ENCODE measurements at regions not wholly inside any gene's neighbourhood (a gene's known extent, or its start where the extent isn't known, plus 50 kb on each side); places are given as distances from the start of the nearest gene placed in this dataset.

GRCh38 chr5:74054641-74055421 lies 428.8 kb downstream of the ARHGEF28 start:
- Histone ChIP-seq H3K27me3 (replicated peaks; ENCODE audit: control insufficient read depth, insufficient read depth, low read length, poor library complexity, severe bottlenecking) (no peaks in the 10 kb centered on the region), H3K4me3 (ENCODE audit: insufficient read depth, low read depth, low read length, poor library complexity, severe bottlenecking) (no peak overlapping the region), H3K27ac (ENCODE audit: insufficient read depth, low read length, poor library complexity, severe bottlenecking) (no peak overlapping the region), H3K36me3 (ENCODE audit: control insufficient read depth, insufficient read depth, low read length) (no peaks in the 10 kb centered on the region), H3K4me1 (ENCODE audit: control insufficient read depth, insufficient read depth, low read length, poor library complexity, severe bottlenecking) (no peaks in the 10 kb centered on the region), H3K9me3 (ENCODE audit: control insufficient read depth, low read length) (no peaks in the 10 kb centered on the region)
- DNase-seq, result no peak

GRCh38 chr5:74054139-74054538 lies 428.1 kb downstream of the ARHGEF28 start:
- H3K4me1 ChIP-seq (ENCODE audit: control insufficient read depth, insufficient read depth, low read length, poor library complexity, severe bottlenecking), result no peaks in the 10 kb centered on the region
- no peaks in the 10 kb centered on the region for H3K9me3 ChIP-seq (ENCODE audit: control insufficient read depth, low read length)
- H3K27me3 ChIP-seq (replicated peaks; ENCODE audit: control insufficient read depth, insufficient read depth, low read length, poor library complexity, severe bottlenecking), result no peaks in the 10 kb centered on the region
- H3K4me3 ChIP-seq (ENCODE audit: insufficient read depth, low read depth, low read length, poor library complexity, severe bottlenecking), result no peak overlapping the region
- no peak overlapping the region for H3K27ac ChIP-seq (ENCODE audit: insufficient read depth, low read length, poor library complexity, severe bottlenecking)
- DNase-seq, result no peak
- H3K36me3 ChIP-seq (ENCODE audit: control insufficient read depth, insufficient read depth, low read length), result no peaks in the 10 kb centered on the region

GRCh38 chr5:74052441-74053221 lies 426.6 kb downstream of the ARHGEF28 start:
- DNase-seq, result no peak
- Histone ChIP-seq H3K27me3 (replicated peaks; ENCODE audit: control insufficient read depth, insufficient read depth, low read length, poor library complexity, severe bottlenecking) (no peaks in the 10 kb centered on the region), H3K27ac (ENCODE audit: insufficient read depth, low read length, poor library complexity, severe bottlenecking) (no peak overlapping the region), H3K36me3 (ENCODE audit: control insufficient read depth, insufficient read depth, low read length) (no peaks in the 10 kb centered on the region), H3K4me3 (ENCODE audit: insufficient read depth, low read depth, low read length, poor library complexity, severe bottlenecking) (no peak overlapping the region), H3K9me3 (ENCODE audit: control insufficient read depth, low read length) (no peaks in the 10 kb centered on the region), H3K4me1 (ENCODE audit: control insufficient read depth, insufficient read depth, low read length, poor library complexity, severe bottlenecking) (no peaks in the 10 kb centered on the region)

- Histone ChIP-seq H3K4me3 (ENCODE audit: insufficient read depth, low read depth, low read length, poor library complexity, severe bottlenecking) (no peak overlapping the region), H3K4me1 (ENCODE audit: control insufficient read depth, insufficient read depth, low read length, poor library complexity, severe bottlenecking) (no peaks in the 10 kb centered on the region), H3K27me3 (replicated peaks; ENCODE audit: control insufficient read depth, insufficient read depth, low read length, poor library complexity, severe bottlenecking) (peaks cover 1% of the 10 kb centered on the region), H3K9me3 (ENCODE audit: control insufficient read depth, low read length) (no peaks in the 10 kb centered on the region), H3K36me3 (ENCODE audit: control insufficient read depth, insufficient read depth, low read length) (no peaks in the 10 kb centered on the region), H3K27ac (ENCODE audit: insufficient read depth, low read length, poor library complexity, severe bottlenecking) (no peak overlapping the region)
- no peak for DNase-seq
Observed at GRCh38 chr5:74051076-74051475, 425.1 kb downstream of the ARHGEF28 start.

DNA sequence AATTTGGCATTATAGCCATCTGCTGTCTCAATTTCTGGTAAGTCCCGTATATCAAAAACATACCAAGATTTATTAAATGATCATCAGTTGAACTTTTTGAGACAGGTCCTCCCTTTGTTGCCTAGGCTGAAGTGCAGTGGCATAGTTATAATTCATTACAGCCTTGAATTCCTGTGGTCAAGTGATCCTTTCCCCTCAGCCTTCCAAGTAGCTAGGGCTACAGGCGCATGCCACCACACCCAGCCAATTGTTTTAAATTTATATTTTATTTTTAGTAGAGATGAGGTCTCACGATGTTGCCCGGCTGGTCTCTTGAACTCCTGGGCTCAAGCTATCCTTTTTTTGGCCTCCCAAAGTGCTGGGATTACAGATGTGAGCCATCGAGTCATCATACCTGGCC lies 418.9 kb downstream of the ARHGEF28 start:
- no peak overlapping the region for H3K27ac ChIP-seq (ENCODE audit: insufficient read depth, low read length, poor library complexity, severe bottlenecking)
- H3K36me3 ChIP-seq (ENCODE audit: control insufficient read depth, insufficient read depth, low read length), result no peaks in the 10 kb centered on the region
- H3K4me3 ChIP-seq (ENCODE audit: insufficient read depth, low read depth, low read length, poor library complexity, severe bottlenecking), result no peak overlapping the region
- H3K27me3 ChIP-seq (replicated peaks; ENCODE audit: control insufficient read depth, insufficient read depth, low read length, poor library complexity, severe bottlenecking), result peaks cover 3% of the 10 kb centered on the region
- H3K9me3 ChIP-seq (ENCODE audit: control insufficient read depth, low read length), result no peaks in the 10 kb centered on the region
- no peaks in the 10 kb centered on the region for H3K4me1 ChIP-seq (ENCODE audit: control insufficient read depth, insufficient read depth, low read length, poor library complexity, severe bottlenecking)
- DNase-seq, result no peak

GRCh38 chr5:74042959-74043358 lies 417.0 kb downstream of the ARHGEF28 start:
- Histone ChIP-seq H3K36me3 (ENCODE audit: control insufficient read depth, insufficient read depth, low read length) (no peaks in the 10 kb centered on the region), H3K4me3 (ENCODE audit: insufficient read depth, low read depth, low read length, poor library complexity, severe bottlenecking) (no peak overlapping the region), H3K27me3 (replicated peaks; ENCODE audit: control insufficient read depth, insufficient read depth, low read length, poor library complexity, severe bottlenecking) (peaks cover 3% of the 10 kb centered on the region), H3K9me3 (ENCODE audit: control insufficient read depth, low read length) (no peaks in the 10 kb centered on the region), H3K4me1 (ENCODE audit: control insufficient read depth, insufficient read depth, low read length, poor library complexity, severe bottlenecking) (no peaks in the 10 kb centered on the region), H3K27ac (ENCODE audit: insufficient read depth, low read length, poor library complexity, severe bottlenecking) (no peak overlapping the region)
- no peak for DNase-seq

- DNase-seq, result no peak
- peaks cover 3% of the 10 kb centered on the region for H3K27me3 ChIP-seq (replicated peaks; ENCODE audit: control insufficient read depth, insufficient read depth, low read length, poor library complexity, severe bottlenecking)
- H3K27ac ChIP-seq (ENCODE audit: insufficient read depth, low read length, poor library complexity, severe bottlenecking), result no peak overlapping the region
- H3K36me3 ChIP-seq (ENCODE audit: control insufficient read depth, insufficient read depth, low read length), result no peaks in the 10 kb centered on the region
- H3K9me3 ChIP-seq (ENCODE audit: control insufficient read depth, low read length), result no peaks in the 10 kb centered on the region
- no peak overlapping the region for H3K4me3 ChIP-seq (ENCODE audit: insufficient read depth, low read depth, low read length, poor library complexity, severe bottlenecking)
- no peaks in the 10 kb centered on the region for H3K4me1 ChIP-seq (ENCODE audit: control insufficient read depth, insufficient read depth, low read length, poor library complexity, severe bottlenecking)
Observed at GRCh38 chr5:74042559-74042958, 416.6 kb downstream of the ARHGEF28 start.

- Histone ChIP-seq H3K27ac (ENCODE audit: insufficient read depth, low read length, poor library complexity, severe bottlenecking) (no peak overlapping the region), H3K9me3 (ENCODE audit: control insufficient read depth, low read length) (no peaks in the 10 kb centered on the region), H3K36me3 (ENCODE audit: control insufficient read depth, insufficient read depth, low read length) (no peaks in the 10 kb centered on the region), H3K4me1 (ENCODE audit: control insufficient read depth, insufficient read depth, low read length, poor library complexity, severe bottlenecking) (no peaks in the 10 kb centered on the region), H3K4me3 (ENCODE audit: insufficient read depth, low read depth, low read length, poor library complexity, severe bottlenecking) (no peak overlapping the region), H3K27me3 (replicated peaks; ENCODE audit: control insufficient read depth, insufficient read depth, low read length, poor library complexity, severe bottlenecking) (peaks cover 3% of the 10 kb centered on the region)
- DNase-seq, result no peak
Observed at GRCh38 chr5:74041913-74042312, 415.9 kb downstream of the ARHGEF28 start.

- DNase-seq, result no peak
- Histone ChIP-seq H3K27me3 (replicated peaks; ENCODE audit: control insufficient read depth, insufficient read depth, low read length, poor library complexity, severe bottlenecking) (peaks cover under 1% of the 10 kb centered on the region), H3K4me3 (ENCODE audit: insufficient read depth, low read depth, low read length, poor library complexity, severe bottlenecking) (no peak overlapping the region), H3K4me1 (ENCODE audit: control insufficient read depth, insufficient read depth, low read length, poor library complexity, severe bottlenecking) (no peaks in the 10 kb centered on the region), H3K9me3 (ENCODE audit: control insufficient read depth, low read length) (no peaks in the 10 kb centered on the region), H3K36me3 (ENCODE audit: control insufficient read depth, insufficient read depth, low read length) (no peaks in the 10 kb centered on the region), H3K27ac (ENCODE audit: insufficient read depth, low read length, poor library complexity, severe bottlenecking) (no peak overlapping the region)
Observed at GRCh38 chr5:74040811-74041491, 415.0 kb downstream of the ARHGEF28 start.

GRCh38 chr5:74040065-74040551 lies 414.1 kb downstream of the ARHGEF28 start:
- DNase-seq, result no peak
- Histone ChIP-seq H3K27ac (ENCODE audit: insufficient read depth, low read length, poor library complexity, severe bottlenecking) (no peak overlapping the region), H3K27me3 (replicated peaks; ENCODE audit: control insufficient read depth, insufficient read depth, low read length, poor library complexity, severe bottlenecking) (no peaks in the 10 kb centered on the region), H3K4me1 (ENCODE audit: control insufficient read depth, insufficient read depth, low read length, poor library complexity, severe bottlenecking) (no peaks in the 10 kb centered on the region), H3K4me3 (ENCODE audit: insufficient read depth, low read depth, low read length, poor library complexity, severe bottlenecking) (no peak overlapping the region), H3K9me3 (ENCODE audit: control insufficient read depth, low read length) (no peaks in the 10 kb centered on the region), H3K36me3 (ENCODE audit: control insufficient read depth, insufficient read depth, low read length) (no peaks in the 10 kb centered on the region)

All from effector memory CD4-positive, alpha-beta T cell (primary cell).